ENCODE measurements at regions not wholly inside any gene's neighbourhood (a gene's known extent, or its start where the extent isn't known, plus 50 kb on each side); places are given as distances from the start of the nearest gene placed in this dataset.
"Not testable (repeated sequence)": the region's sequence is repeated elsewhere in the genome, so short reads cannot be mapped to it uniquely, and the experiment has no call there.

DNA sequence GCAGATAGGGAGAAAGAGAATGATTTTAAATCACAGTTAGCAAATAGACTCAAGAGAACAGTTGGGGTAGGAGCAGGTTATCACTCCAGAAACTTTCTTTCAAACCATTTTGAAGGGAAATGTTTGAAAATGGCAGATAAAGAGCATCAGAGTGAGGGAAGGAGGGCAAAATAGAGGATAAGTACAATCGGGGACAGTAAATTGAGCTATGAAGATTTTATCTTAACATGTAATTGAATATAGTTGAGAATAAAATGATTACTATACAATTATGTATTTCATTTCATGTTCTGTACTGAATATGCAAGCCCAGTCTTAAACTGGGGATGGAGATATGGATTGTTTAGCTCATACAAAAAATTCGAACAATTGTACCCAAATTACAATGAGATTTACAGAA, 54.0 kb downstream of the MAP10 start:
- DNase-seq (ENCODE audit: low read depth), result no peak

DNA sequence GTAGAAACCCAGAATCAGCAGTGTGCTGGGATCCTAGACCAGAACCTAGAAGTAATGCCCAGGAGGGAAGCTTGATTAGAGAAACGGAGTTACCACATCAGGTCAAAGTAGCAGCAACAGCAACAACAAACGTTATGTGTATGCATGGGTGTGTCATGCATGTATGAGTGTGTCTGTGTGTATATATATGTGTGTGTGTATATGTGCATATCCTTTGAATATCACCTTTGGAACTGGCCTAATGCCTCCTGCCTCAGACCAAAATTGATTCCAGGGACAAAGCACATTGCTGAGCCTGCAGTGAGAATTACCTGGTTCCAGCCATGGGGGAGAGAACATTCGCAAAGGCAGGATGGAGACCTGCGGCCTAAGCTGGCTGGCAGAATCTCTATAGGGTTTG, 55.9 kb downstream of the MAP10 start:
- no peak for DNase-seq (ENCODE audit: low read depth)

DNA sequence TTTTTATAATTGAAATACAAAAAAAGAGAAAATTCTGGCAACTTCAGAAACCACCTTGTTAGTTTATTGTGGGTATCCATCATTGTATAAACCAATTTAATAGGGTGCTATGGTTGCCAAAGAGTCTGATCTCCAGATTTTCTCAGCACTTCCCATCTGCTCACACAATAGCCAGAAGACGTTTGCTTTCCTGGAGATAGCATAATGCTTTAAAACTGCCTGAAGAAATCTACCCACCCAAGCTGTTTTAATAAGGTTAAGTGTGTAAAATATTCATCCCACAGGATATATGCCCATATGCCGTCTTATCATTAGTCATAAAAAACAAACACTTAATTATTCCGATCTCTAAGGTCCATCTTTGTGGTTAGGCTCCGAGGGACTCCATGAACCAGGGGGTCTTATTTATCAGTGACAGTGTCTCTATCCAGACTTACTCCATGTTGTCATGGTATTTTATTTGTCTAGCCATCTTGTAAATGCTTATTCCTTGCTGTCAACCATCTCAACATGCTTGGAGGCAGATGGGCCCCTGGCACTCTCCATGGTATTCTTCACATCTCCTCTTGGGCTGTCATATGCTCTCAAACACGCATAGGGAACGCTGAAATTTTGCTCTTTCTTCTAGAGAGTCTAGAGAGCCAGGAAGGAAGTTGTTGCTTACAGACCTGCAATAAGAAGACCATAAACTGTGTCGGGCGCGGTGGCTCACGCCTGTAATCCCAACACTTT, 58.5 kb downstream of the MAP10 start:
- no peak for DNase-seq (ENCODE audit: low read depth)

DNA sequence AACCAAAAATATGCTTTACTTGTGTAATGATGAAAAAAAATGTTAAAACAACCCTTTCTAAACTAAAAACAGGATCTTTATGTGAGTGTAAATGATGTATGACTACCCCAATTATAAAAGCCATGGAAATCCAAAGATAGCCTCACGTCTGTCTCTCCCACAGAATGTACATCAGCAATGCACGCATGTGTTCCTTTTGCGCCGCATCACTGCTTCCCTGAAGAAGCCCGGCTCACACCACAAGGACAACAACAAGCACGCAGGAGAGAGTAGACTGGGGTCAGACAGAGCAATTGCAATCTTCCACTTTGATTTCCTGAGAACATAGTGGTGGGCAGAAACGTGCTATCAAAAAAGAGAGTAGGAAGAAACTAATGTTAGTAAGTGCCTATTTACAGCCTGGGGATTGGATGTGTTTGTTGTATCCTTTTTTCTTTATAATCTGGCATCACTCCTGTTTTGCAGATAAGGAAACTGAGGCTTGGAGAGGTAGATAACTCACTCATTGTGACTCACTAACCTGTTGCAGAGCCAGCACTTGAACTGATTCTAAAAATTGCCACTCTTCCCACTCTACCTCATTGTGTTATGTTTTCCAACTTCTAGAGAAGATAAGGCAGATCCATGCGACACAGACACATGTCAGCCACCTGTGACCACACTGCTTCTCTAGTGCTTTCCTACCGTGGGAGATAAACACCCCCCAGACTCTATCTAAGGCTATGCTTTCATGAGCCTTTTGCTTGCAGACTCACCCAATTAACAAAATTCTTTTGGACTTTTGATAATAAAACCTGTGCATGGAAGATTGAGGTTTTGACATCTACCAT, 60.1 kb downstream of the MAP10 start:
- DNase-seq (ENCODE audit: low read depth), result no peak

DNA sequence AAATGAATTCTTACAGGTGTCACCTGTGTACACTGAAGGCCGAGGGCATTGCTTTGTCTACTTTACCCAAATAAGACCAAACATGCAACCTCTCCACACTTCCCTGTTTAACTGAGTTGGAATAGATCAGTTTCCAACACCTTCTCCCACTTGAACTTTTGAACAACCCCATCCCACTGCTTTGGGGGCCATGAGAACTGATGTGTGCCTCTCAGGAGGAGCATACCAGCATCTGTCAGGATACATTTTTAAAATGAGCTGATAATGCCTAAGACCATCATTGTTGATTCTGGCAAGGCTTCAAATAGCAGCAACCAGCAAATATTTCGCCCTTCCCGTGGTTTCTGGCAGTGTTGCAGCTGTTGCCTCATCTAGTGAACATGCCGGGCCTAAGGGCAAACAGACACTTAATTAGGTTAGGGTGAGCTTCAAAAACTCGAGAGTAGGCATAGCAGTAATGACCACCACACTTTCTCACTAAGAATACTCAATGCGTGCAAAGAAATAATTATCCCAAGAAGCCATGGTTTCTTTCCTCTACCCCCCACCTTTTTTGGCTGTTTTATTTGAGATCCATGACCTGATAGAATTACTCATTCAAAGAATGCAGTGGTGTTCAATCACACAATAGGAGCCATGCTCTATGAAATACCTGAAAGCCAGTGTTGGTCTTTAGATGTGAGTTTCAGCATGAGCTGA, 63.7 kb downstream of the MAP10 start:
- DNase-seq (ENCODE audit: low read depth), result peak; percentile 75

DNA sequence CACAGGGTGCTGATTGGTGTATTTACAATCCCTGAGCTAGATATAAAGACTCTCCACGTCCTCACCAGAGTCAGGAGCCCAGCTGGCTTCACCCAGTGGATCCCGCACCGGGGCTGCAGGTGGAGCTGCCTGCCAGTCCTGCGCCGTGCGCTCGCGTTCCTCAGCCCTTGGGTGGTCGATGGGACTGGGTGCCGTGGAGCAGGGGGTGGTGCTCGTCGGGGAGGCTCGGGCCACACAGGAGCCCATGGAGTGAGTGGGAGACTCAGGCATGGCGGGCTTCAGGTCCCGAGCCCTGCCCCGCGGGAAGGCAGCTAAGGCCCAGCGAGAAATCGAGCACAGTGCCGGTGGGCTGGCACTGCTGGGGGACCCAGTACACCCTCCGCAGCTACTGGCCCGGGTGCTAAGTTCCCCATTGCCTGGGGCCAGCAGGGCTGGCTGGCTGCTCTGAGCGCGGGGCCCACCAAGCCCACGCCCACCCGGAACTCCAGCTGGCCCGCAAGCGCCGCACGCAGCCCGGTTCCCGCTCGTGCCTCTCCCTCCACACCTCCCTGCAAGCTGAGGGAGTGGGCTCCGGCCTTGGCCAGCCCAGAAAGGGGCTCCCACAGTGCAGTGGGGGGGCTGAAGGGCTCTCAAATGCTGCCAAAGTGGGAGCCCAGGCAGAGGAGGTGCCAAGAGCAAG, 66.2 kb downstream of the MAP10 start:
- not testable (repeated sequence) for DNase-seq (ENCODE audit: low read depth)

DNA sequence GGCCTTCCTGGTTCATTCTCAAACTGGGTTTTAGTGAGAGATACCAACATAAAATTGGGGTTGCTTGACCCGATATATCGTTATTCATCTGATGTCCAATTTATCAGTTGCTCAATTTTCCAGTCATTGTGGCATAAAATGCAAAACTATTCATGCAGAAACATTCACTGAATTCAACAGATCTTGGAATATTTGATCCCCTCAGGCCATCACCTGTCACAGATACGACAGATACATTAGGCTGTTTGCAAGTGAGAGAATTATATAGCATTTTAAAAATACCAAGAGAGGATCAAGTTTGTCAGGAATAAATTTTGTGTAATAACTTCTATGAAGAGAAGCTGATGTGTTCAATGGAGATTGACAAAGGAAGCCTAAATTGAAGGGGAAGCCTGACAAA, 67.1 kb downstream of the MAP10 start:
- no peak for DNase-seq (ENCODE audit: low read depth)

DNA sequence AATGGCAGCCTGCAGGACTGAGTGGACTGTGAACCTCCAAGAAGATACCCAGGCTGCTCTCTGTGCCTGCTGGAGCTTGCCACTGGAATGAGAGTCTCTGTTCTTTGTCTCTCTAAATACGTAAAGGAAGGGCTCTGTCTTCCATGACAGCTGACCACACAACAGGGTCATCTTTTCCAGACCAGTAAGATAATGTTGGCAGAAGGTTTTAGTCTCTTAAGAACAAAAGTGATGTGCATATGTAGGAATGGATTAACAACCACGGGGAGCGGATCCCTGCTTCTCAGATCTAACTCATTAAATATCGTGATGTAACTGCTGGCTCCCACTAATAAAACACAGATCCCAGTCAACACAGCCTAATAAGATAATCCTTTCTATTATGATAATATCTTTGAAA, 67.5 kb downstream of the MAP10 start:
- no peak for DNase-seq (ENCODE audit: low read depth)

DNA sequence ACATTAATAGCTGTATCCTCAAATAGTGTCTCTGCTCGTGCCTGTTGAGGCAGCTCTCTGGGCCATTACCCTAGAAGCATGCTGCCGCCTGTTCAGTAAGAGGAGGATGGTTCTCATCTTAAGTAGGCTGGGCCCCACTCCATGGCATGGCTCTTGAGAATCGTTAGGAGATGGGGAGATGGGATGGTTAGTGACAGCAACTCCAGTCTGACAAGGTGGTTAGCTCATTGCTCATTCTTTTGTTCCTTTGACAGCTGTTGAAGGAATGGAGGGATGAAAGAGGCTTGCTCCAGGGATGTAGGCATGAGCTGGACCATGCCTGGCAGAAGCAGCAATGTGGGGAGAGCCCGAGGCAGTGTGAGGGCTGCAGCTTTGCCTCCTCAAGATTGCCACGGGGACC, 68.2 kb downstream of the MAP10 start:
- no peak for DNase-seq (ENCODE audit: low read depth)

DNA sequence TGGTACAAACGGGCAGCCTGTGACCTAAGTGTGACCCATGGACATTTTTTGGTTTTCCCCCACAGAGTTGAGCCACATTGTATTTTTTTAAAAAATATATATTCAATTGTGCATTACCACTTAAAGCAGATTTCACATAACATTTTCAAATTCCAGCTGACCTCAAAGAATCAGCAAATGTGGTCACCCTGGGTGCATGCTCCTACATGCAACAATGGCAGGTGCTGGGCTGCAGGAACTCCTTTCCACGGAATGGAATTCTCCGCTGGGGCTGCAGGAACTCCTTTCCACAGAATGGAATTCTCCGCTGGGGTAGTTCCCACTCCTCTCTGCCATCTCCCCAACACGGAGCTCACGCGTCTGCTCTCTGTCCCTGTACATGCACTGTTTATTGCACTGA, 68.7 kb downstream of the MAP10 start:
- DNase-seq (ENCODE audit: low read depth), result no peak

DNA sequence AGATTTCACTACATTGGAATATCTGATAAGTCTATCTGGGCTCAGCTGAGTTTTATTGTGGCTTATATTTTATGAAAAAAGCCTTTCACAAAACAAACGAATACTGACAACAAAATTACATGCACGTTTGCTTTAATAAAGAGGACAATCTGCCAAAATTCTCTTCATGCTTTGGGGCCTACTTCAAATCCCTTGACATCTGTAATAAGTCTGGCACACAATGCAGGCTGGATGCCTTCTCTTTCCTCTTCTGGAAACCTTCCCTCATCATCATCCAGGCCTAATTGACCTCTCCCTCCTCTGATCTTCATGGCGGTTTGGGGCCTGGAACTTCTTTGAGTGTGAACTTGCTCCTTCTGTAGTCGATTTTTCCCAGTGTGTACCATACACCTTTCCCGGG, 70.3 kb downstream of the MAP10 start:
- no peak for DNase-seq (ENCODE audit: low read depth)

DNA sequence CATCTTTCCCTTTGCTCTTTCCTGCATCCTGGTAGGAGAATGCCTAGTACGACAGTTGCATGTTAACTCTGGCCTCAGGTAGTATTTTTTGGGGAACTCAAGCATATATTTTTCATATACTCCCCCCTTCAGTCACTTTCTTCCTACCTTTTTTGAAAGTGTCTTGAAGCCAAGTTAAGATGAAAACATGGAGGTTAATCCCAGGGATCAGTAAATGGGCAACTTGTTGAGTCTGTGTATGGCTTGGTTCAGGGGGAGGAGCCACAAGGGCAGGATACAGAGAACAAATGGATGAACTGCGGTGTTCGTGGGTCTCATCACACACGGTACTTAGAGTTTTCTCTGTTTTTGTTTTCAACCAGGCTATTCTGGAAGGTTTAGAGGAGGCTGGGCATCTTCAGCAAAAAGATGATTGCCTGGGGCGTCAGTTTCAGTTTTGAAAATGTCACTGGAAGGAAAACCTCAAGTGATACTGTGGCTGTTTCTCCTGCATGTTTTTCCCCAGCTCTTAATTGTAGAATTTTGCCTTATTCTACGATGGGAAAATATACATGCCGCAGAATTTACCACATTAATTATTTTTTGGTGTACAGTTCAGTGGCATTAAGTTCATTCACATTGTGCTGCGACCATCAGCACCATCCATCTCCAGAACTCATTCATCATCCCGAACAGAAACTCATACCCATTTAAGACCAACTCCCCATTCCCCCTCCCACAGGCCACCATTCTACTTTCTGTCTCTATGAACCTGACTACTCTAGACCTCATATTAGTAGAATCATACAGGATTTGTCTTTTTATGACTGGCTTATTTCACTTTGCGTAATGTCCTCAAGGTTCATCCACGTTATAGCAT, 71.5 kb downstream of the MAP10 start:
- no peak for DNase-seq (ENCODE audit: low read depth)

DNA sequence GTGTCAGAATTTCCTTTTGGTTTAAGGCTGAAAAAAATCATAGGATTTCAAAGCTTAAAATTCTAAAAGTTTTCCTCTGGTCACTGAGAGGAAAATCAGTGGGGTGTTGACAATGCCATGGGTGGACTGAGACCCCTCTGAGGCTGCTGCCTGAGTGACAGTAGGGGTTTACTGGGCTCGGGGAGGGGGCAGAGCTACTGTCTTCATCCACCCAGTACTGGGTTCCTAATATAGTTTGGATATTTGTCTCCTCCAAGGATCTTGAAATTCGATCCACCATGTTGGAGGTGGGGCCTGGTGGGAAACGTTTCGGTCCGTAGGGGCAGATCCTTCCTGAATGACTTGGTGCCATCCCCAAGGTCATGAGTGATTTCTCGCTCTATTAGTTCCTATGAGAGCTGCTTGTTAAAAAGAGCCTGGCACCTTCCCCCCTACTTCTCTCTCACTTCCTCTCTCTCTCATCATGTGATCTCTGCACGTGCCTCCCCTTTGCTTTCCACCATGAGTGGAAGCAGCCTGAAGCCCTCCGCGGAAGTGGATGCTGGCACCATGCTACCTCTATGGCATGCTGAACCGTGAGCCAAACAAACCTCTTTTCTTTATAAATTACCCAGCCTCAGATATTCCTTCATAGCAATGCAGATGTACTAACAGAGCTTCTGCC, 72.3 kb downstream of the MAP10 start:
- no peak for DNase-seq (ENCODE audit: low read depth)

DNA sequence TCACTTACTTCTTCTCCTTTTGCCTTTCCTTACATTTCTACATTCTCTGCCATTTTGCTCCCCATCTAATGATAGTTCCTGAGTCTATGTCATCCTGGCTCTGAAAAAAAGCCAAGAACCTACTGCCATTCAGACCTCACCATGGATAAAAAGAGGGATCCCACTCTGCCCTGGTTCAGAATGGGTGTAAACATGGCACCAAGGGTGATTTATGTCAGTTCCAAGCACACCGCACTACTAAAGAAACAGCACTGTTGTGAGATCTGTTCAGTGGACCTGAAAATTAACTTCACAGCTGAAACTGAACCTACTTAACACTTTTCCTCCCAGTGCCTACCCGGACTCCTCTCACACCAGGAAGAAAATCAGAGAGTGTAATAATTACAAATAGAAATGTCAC, 72.3 kb upstream of the NTPCR start:
- no peak for DNase-seq (ENCODE audit: low read depth)

DNA sequence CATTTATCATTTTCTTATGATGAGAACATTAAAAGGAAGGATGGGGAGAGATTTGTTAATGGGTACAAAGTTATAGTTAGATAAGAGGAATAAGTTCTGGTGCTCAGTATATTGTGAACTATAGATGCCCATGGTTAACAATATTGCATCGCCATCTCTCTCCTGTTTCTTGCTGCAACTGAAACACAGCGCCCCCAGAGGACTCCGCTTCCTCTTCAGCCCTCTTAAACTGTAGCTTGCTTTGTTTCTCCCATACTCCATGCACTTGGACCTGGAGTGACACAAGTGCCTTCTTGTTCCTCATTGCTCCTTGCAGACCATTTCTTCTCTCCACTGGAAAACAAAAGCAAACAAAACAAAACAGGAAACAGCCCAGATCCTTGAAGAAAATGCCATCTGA, 70.1 kb upstream of the NTPCR start:
- DNase-seq (ENCODE audit: low read depth), result peak; percentile 24

DNA sequence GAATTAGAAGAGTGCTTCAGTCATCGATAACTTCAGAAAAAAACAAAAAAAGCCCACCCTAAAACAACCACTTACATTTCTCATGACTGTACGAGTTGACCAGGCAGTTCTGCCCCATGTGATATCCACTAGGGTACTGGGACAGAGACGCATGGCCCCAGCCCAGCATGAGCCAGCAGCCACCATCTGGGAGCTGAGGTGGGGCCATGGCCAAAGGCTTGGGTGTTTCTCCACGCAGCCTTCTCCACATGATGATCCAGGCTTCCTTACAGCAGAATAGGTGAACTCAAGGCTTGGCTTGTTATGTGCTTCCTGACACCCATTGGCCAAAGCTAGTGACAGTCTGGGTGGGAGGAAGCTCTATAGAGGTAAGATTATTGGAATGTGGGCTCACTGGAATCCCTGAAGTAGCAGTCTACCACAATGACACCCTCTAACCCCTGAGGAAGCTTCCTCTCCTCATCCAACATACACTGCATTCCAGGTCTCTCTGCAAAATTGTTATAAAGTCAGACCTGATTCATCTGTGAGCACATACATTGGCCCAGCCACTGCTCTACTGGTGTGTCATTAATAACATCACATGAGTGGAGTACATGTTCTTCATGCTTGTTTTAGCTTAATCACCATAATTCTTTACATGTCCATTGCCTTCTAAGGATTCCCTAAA, 66.3 kb upstream of the NTPCR start:
- DNase-seq (ENCODE audit: low read depth), result peak; percentile 40

DNA sequence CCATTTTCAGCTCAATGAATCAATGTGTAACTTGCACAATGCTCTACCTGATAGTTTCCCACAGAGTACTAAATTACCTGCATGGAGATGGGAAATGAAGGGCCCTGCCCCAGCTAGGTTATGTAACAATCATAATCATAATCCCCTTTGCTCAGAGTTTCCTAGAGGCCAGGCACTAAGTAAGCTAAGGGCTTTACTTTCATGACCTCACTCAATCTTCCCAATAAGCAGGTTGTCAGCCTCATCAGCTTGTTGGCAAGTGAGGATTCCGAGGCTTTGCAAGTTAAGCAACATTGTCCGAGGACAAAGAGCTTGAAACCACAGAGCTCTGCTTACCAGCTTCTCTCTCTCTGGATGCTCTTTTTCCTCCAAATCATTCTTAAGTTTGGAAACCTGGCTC, 64.1 kb upstream of the NTPCR start:
- no peak for DNase-seq (ENCODE audit: low read depth)

DNA sequence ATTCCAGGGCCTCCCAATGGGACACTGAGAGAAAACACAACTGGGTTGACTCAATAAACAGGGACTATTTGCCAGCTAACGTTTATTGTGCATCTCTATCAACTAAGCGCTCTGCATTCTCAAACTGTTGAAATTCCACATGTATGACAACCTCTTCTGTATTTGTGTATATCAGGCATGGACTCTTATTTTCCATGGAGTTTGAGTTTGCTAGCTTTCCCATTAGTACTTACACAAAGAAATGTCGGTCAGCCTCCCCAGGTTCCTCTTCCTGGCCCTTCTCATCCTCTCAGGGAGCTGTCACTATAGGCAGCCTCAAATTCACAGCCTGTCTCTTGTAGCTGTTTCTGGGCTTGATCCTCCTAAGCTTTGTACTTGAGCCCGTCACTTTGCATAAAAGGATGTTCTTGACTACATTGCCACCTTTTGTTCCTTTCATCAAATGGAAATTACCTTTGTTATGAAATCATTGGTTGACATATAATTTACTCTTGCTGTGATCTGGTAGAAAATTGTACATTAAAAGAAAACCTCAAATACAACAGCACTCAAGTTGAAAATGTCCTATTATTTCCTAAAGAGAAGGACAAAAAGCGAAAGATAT, 60.0 kb upstream of the NTPCR start:
- no peak for DNase-seq (ENCODE audit: low read depth)

DNA sequence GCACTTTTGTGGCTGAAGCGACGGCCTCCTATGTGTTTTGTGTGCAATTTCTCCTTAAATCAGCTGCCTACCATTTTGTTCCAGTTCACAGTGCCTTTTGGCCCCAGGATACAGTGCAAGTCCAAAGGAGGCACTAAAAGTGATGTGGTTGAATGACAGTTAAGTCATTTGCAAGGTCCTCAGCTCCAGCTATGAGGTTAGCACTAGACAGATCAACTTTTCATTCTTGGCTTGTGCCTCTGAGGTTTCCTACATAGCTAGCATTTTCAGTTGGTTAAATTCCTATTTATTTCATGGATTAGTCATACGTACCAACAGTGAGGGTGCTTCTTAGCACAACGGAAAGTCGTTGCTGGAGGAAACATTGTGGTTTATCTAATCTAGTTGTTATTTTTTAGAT, 59.3 kb upstream of the NTPCR start:
- DNase-seq (ENCODE audit: low read depth), result peak; percentile 68

Data from ELR (cell line).